ENCODE measurements at regions not wholly inside any gene's neighbourhood (a gene's known extent, or its start where the extent isn't known, plus 50 kb on each side); places are given as distances from the start of the nearest gene placed in this dataset.
"Not testable (repeated sequence)": the region's sequence is repeated elsewhere in the genome, so short reads cannot be mapped to it uniquely, and the experiment has no call there.

- ATAC-seq; H4K20me1 ChIP-seq (ENCODE audit: insufficient read depth); CTCF ChIA-PET; POLR2A ChIA-PET; H3K79me2 ChIP-seq (ENCODE audit: insufficient read depth, low read length); H3K4me2 ChIP-seq (ENCODE audit: low read length); H3K9me3 ChIP-seq (ENCODE audit: control insufficient read depth in 1 of 2, insufficient read depth in 1 of 2, low read depth in 1 of 2, low read length in 2 of 2); H2AFZ ChIP-seq (ENCODE audit: low read depth, low read length, poor library complexity, severe bottlenecking); H3K27ac ChIP-seq (ENCODE audit: low read depth, low read length); DNase-seq (ENCODE audit: low read depth, low spot score); H3K36me3 ChIP-seq (ENCODE audit: control insufficient read depth in 1 of 2, insufficient read depth in 2 of 2, low read length in 2 of 2); H3K4me3 ChIP-seq (replicated peaks in 1 of 2; ENCODE audit: low read depth in 1 of 2, low read length in 2 of 2); H3K9ac ChIP-seq (ENCODE audit: low read length); RAD21 ChIA-PET (ENCODE audit: low non-redundant PET in 1 of 2, low total read pairs in 2 of 2, uncharacterized antibody in 2 of 2, unreplicated experiment in 2 of 2); H3K9me2 ChIP-seq (ENCODE audit: insufficient read depth); H3K27me3 ChIP-seq (ENCODE audit: insufficient read depth, low read length); intact Hi-C loops (cut with micrococcal nuclease); H3K4me1 ChIP-seq (ENCODE audit: control insufficient read depth in 1 of 2, insufficient read depth in 2 of 2, low read length in 2 of 2); BruUV-seq (replicated peaks): not testable (repeated sequence)
These were observed 1163.4 kb downstream of the FOXD4L5 start for GRCh38 chr9:64121602-64122001.

GRCh38 chr9:64117329-64117728 lies 1167.7 kb downstream of the FOXD4L5 start:
- CTCF ChIA-PET; DNase-seq (ENCODE audit: low read depth, low spot score); H3K9ac ChIP-seq (ENCODE audit: low read length); BruUV-seq (replicated peaks); H4K20me1 ChIP-seq (ENCODE audit: insufficient read depth); H3K36me3 ChIP-seq (ENCODE audit: control insufficient read depth in 1 of 2, insufficient read depth in 2 of 2, low read length in 2 of 2); H3K27me3 ChIP-seq (ENCODE audit: insufficient read depth, low read length); H3K27ac ChIP-seq (ENCODE audit: low read depth, low read length); H3K79me2 ChIP-seq (ENCODE audit: insufficient read depth, low read length); H2AFZ ChIP-seq (ENCODE audit: low read depth, low read length, poor library complexity, severe bottlenecking); RAD21 ChIA-PET (ENCODE audit: low non-redundant PET in 1 of 2, low total read pairs in 2 of 2, uncharacterized antibody in 2 of 2, unreplicated experiment in 2 of 2); H3K4me3 ChIP-seq (replicated peaks in 1 of 2; ENCODE audit: low read depth in 1 of 2, low read length in 2 of 2); H3K4me2 ChIP-seq (ENCODE audit: low read length); POLR2A ChIA-PET; H3K4me1 ChIP-seq (ENCODE audit: control insufficient read depth in 1 of 2, insufficient read depth in 2 of 2, low read length in 2 of 2); ATAC-seq; intact Hi-C loops (cut with micrococcal nuclease); H3K9me3 ChIP-seq (ENCODE audit: control insufficient read depth in 1 of 2, insufficient read depth in 1 of 2, low read depth in 1 of 2, low read length in 2 of 2); H3K9me2 ChIP-seq (ENCODE audit: insufficient read depth): not testable (repeated sequence)

GRCh38 chr9:64107867-64108266 lies 1177.1 kb downstream of the FOXD4L5 start:
- H3K36me3 ChIP-seq (ENCODE audit: control insufficient read depth in 1 of 2, insufficient read depth in 2 of 2, low read length in 2 of 2); H2AFZ ChIP-seq (ENCODE audit: low read depth, low read length, poor library complexity, severe bottlenecking); H3K27ac ChIP-seq (ENCODE audit: low read depth, low read length); H3K27me3 ChIP-seq (ENCODE audit: insufficient read depth, low read length); CTCF ChIA-PET; POLR2A ChIA-PET; H4K20me1 ChIP-seq (ENCODE audit: insufficient read depth); BruUV-seq (replicated peaks); H3K4me1 ChIP-seq (ENCODE audit: control insufficient read depth in 1 of 2, insufficient read depth in 2 of 2, low read length in 2 of 2); H3K4me3 ChIP-seq (replicated peaks in 1 of 2; ENCODE audit: low read depth in 1 of 2, low read length in 2 of 2); DNase-seq (ENCODE audit: low read depth, low spot score); H3K9me2 ChIP-seq (ENCODE audit: insufficient read depth); RAD21 ChIA-PET (ENCODE audit: low non-redundant PET in 1 of 2, low total read pairs in 2 of 2, uncharacterized antibody in 2 of 2, unreplicated experiment in 2 of 2); intact Hi-C loops (cut with micrococcal nuclease); H3K9me3 ChIP-seq (ENCODE audit: control insufficient read depth in 1 of 2, insufficient read depth in 1 of 2, low read depth in 1 of 2, low read length in 2 of 2); H3K79me2 ChIP-seq (ENCODE audit: insufficient read depth, low read length); H3K9ac ChIP-seq (ENCODE audit: low read length); H3K4me2 ChIP-seq (ENCODE audit: low read length); ATAC-seq: not testable (repeated sequence)

GRCh38 chr9:64107211-64107610 lies 1177.8 kb downstream of the FOXD4L5 start:
- H3K4me1 ChIP-seq (ENCODE audit: control insufficient read depth in 1 of 2, insufficient read depth in 2 of 2, low read length in 2 of 2); H3K9me3 ChIP-seq (ENCODE audit: control insufficient read depth in 1 of 2, insufficient read depth in 1 of 2, low read depth in 1 of 2, low read length in 2 of 2); POLR2A ChIA-PET; H3K79me2 ChIP-seq (ENCODE audit: insufficient read depth, low read length); H2AFZ ChIP-seq (ENCODE audit: low read depth, low read length, poor library complexity, severe bottlenecking); CTCF ChIA-PET; H3K27ac ChIP-seq (ENCODE audit: low read depth, low read length); H3K4me3 ChIP-seq (replicated peaks in 1 of 2; ENCODE audit: low read depth in 1 of 2, low read length in 2 of 2); DNase-seq (ENCODE audit: low read depth, low spot score); H4K20me1 ChIP-seq (ENCODE audit: insufficient read depth); ATAC-seq; H3K9me2 ChIP-seq (ENCODE audit: insufficient read depth); H3K27me3 ChIP-seq (ENCODE audit: insufficient read depth, low read length); RAD21 ChIA-PET (ENCODE audit: low non-redundant PET in 1 of 2, low total read pairs in 2 of 2, uncharacterized antibody in 2 of 2, unreplicated experiment in 2 of 2); H3K9ac ChIP-seq (ENCODE audit: low read length); H3K4me2 ChIP-seq (ENCODE audit: low read length); intact Hi-C loops (cut with micrococcal nuclease); H3K36me3 ChIP-seq (ENCODE audit: control insufficient read depth in 1 of 2, insufficient read depth in 2 of 2, low read length in 2 of 2); BruUV-seq (replicated peaks): not testable (repeated sequence)

GRCh38 chr9:64105193-64105592 lies 1179.8 kb downstream of the FOXD4L5 start:
- ATAC-seq; H3K27me3 ChIP-seq (ENCODE audit: insufficient read depth, low read length); POLR2A ChIA-PET; H4K20me1 ChIP-seq (ENCODE audit: insufficient read depth); H3K4me3 ChIP-seq (replicated peaks in 1 of 2; ENCODE audit: low read depth in 1 of 2, low read length in 2 of 2); DNase-seq (ENCODE audit: low read depth, low spot score); H3K4me1 ChIP-seq (ENCODE audit: control insufficient read depth in 1 of 2, insufficient read depth in 2 of 2, low read length in 2 of 2); H3K4me2 ChIP-seq (ENCODE audit: low read length); H3K9me2 ChIP-seq (ENCODE audit: insufficient read depth); H3K9me3 ChIP-seq (ENCODE audit: control insufficient read depth in 1 of 2, insufficient read depth in 1 of 2, low read depth in 1 of 2, low read length in 2 of 2); CTCF ChIA-PET; H3K9ac ChIP-seq (ENCODE audit: low read length); H3K36me3 ChIP-seq (ENCODE audit: control insufficient read depth in 1 of 2, insufficient read depth in 2 of 2, low read length in 2 of 2); BruUV-seq (replicated peaks); intact Hi-C loops (cut with micrococcal nuclease); H2AFZ ChIP-seq (ENCODE audit: low read depth, low read length, poor library complexity, severe bottlenecking); H3K27ac ChIP-seq (ENCODE audit: low read depth, low read length); H3K79me2 ChIP-seq (ENCODE audit: insufficient read depth, low read length); RAD21 ChIA-PET (ENCODE audit: low non-redundant PET in 1 of 2, low total read pairs in 2 of 2, uncharacterized antibody in 2 of 2, unreplicated experiment in 2 of 2): not testable (repeated sequence)
